HCT116 (cell line): ENCODE measurements at regions not wholly inside any gene's neighbourhood (a gene's known extent, or its start where the extent isn't known, plus 50 kb on each side); places are given as distances from the start of the nearest gene placed in this dataset.

ENCODE experiments used
- ATAC-seq: fragments of 200-7000 bp; cut with Tn5 transposase; 2 replicates; pipeline ENCODE4 v1.9.1; 2020; ENCODE audit warnings: mild to moderate bottlenecking, moderate library complexity
- BruUV-seq: library from RNA; stranded (reverse); fragments of 400-500 nt; replicated peaks from 2 replicates; lab custom pipeline; 2021; lab: Mats Ljungman, UMichigan
- CTCF ChIA-PET: fragments of 300-600 bp; sonication (Branson Sonifier 250); formaldehyde crosslinking; loops from one replicate; lab custom pipeline; 2021; ENCODE audit warnings: antibody characterized with exemption; lab: Charles Lee
- POLR2A ChIA-PET: fragments of 300-600, 350-600 bp; sonication (Branson Sonifier 250); formaldehyde crosslinking; loops from one replicate; lab custom pipeline; 2021; ENCODE audit warnings: antibody characterized with exemption; lab: Charles Lee
- RAD21 ChIA-PET, 2 experiments: fragments of 300-600 bp; sonication (Branson Sonifier 250); formaldehyde crosslinking; loops; one replicate each; lab custom pipeline; 2023; ENCODE audit warnings: low total read pairs in 2 of 2; ENCODE audit not compliant: uncharacterized antibody in 2 of 2, unreplicated experiment in 2 of 2, low non-redundant PET in 1 of 2; lab: Charles Lee
- DNase-seq: peaks from one replicate; pipeline ENCODE4 v3.0.0-alpha.2; 2010; ENCODE audit warnings: low read depth, low spot score
- H2AFZ ChIP-seq: fragments of 200-600 bp; shearing (Covaris generic), sonication (generic); 2 replicates; pipeline ENCODE4 v1.6.1; 2017; ENCODE audit warnings: low read depth, mixed run types, mixed read lengths, antibody characterized with exemption, low read length; ENCODE audit not compliant: poor library complexity, severe bottlenecking
- H3K27ac ChIP-seq: 2 replicates; pipeline ENCODE4 v1.5.1; 2012; ENCODE audit warnings: low read depth, low read length
- H3K27me3 ChIP-seq: fragments of 200-600 bp; sonication (generic); 2 replicates; pipeline ENCODE4 v1.6.1; 2016; ENCODE audit warnings: mixed run types, low read length, mixed read lengths; ENCODE audit not compliant: insufficient read depth
- H3K36me3 ChIP-seq, 2 experiments: fragments of 200-500 bp in 1 of 2; fragments of 200-600 bp in 1 of 2; sonication (Bioruptor generic) in 1 of 2; sonication (generic) in 1 of 2; 2 replicates each; pipeline versions ENCODE4 v1.5.1 to v1.6.1; 2014 to 2016; ENCODE audit warnings: low read length in 2 of 2, inconsistent platforms in 1 of 2, mixed read lengths in 1 of 2, mixed run types in 1 of 2; ENCODE audit not compliant: insufficient read depth in 2 of 2, control insufficient read depth in 1 of 2
- H3K4me1 ChIP-seq, 2 experiments: fragments of 200-600 bp in 1 of 2; sonication (generic) in 1 of 2; 2 replicates each; pipeline versions ENCODE4 v1.5.1 to v1.6.1; 2012 to 2017; ENCODE audit warnings: low read length in 2 of 2, inconsistent platforms in 1 of 2, mild to moderate bottlenecking in 1 of 2, mixed read lengths in 1 of 2, mixed run types in 1 of 2, moderate library complexity in 1 of 2; ENCODE audit not compliant: insufficient read depth in 2 of 2, control insufficient read depth in 1 of 2
- H3K4me2 ChIP-seq: fragments of 200-600 bp; sonication (generic); 2 replicates; pipeline ENCODE4 v1.6.1; 2017; ENCODE audit warnings: mixed run types, low read length, mixed read lengths
- H3K4me3 ChIP-seq, 2 experiments: fragments of 200-600 bp in 1 of 2; sonication (generic) in 1 of 2; replicated peaks in 1 of 2; 2 replicates each; pipeline ENCODE4 v1.5.1; 2011 to 2016; ENCODE audit warnings: low read length in 2 of 2, control low read depth in 1 of 2, low read depth in 1 of 2, mild to moderate bottlenecking in 1 of 2, mixed read lengths in 1 of 2, mixed run types in 1 of 2
- H3K79me2 ChIP-seq: fragments of 200-600 bp; sonication (generic); 2 replicates; pipeline ENCODE4 v1.6.1; 2017; ENCODE audit warnings: mild to moderate bottlenecking, mixed run types, low read length, moderate library complexity, mixed read lengths; ENCODE audit not compliant: insufficient read depth
- H3K9ac ChIP-seq: fragments of 200-600 bp; sonication (generic); 2 replicates; pipeline ENCODE4 v1.6.1; 2016; ENCODE audit warnings: low read length, mixed read lengths
- H3K9me2 ChIP-seq: fragments of 200-600 bp; sonication (generic), shearing (Covaris generic); 2 replicates; pipeline ENCODE4 v1.6.1; 2017; ENCODE audit warnings: mixed run types, mild to moderate bottlenecking, moderate library complexity; ENCODE audit not compliant: insufficient read depth
- H3K9me3 ChIP-seq, 2 experiments: fragments of 200-500 bp in 1 of 2; fragments of 200-600 bp in 1 of 2; sonication (Bioruptor generic) in 1 of 2; sonication (generic) in 1 of 2; 2 replicates each; pipeline ENCODE4 v1.6.1; 2014 to 2017; ENCODE audit warnings: low read length in 2 of 2, mixed read lengths in 2 of 2, inconsistent platforms in 1 of 2, low read depth in 1 of 2, mild to moderate bottlenecking in 1 of 2, mixed run types in 1 of 2, moderate library complexity in 1 of 2; ENCODE audit not compliant: control insufficient read depth in 1 of 2, insufficient read depth in 1 of 2
- H4K20me1 ChIP-seq: fragments of 200-600 bp; sonication (generic), shearing (Covaris generic); 2 replicates; pipeline ENCODE4 v1.6.1; 2017; ENCODE audit warnings: mixed run types, mild to moderate bottlenecking, moderate library complexity; ENCODE audit not compliant: insufficient read depth
- CBX3 ChIP-seq: IDR thresholded peaks from 2 replicates; pipeline ENCODE4 v1.6.1; 2012; ENCODE audit warnings: low read depth
- CEBPB ChIP-seq: IDR thresholded peaks from 2 replicates; pipeline ENCODE4 v1.6.1; 2012; ENCODE audit warnings: low read depth
- EGR1 ChIP-seq: IDR thresholded peaks from 2 replicates; pipeline ENCODE4 v1.6.1; 2012; ENCODE audit warnings: low read depth
- EZH2 ChIP-seq: fragments of 200-600 bp; sonication (generic); IDR thresholded peaks from 2 replicates; pipeline ENCODE4 v1.6.1; 2017; ENCODE audit warnings: antibody characterized with exemption, mixed run types
- EZH2phosphoT487 ChIP-seq: fragments of 200-600 bp; IDR thresholded peaks from 2 replicates; pipeline ENCODE4 v1.6.1; 2018; ENCODE audit warnings: antibody characterized with exemption, borderline replicate concordance
- FOSL1 ChIP-seq: IDR thresholded peaks from 2 replicates; pipeline ENCODE4 v1.6.1; 2012; ENCODE audit warnings: low read depth
- JUND ChIP-seq: IDR thresholded peaks from 2 replicates; pipeline ENCODE4 v1.6.1; 2012
- RAD21 ChIP-seq: IDR thresholded peaks from 2 replicates; pipeline ENCODE4 v1.6.1; 2012; ENCODE audit warnings: low read depth, mild to moderate bottlenecking
- SIN3A ChIP-seq: IDR thresholded peaks from 2 replicates; pipeline ENCODE4 v1.6.1; 2012; ENCODE audit warnings: low read depth
- SP1 ChIP-seq: IDR thresholded peaks from 2 replicates; pipeline ENCODE4 v1.6.1; 2012; ENCODE audit warnings: low read depth
- SRF ChIP-seq: IDR thresholded peaks from 2 replicates; pipeline ENCODE4 v1.6.1; 2012; ENCODE audit warnings: low read depth
- TCF7L2 ChIP-seq: IDR thresholded peaks from 2 replicates; pipeline ENCODE4 v1.7.0; 2011; ENCODE audit warnings: borderline replicate concordance, inconsistent platforms; ENCODE audit not compliant: insufficient read depth, insufficient read length; ENCODE audit errors: extremely low read depth
- YY1 ChIP-seq: IDR thresholded peaks from 2 replicates; pipeline ENCODE4 v1.6.1; 2011; ENCODE audit warnings: low read length, low read depth, moderate library complexity, mild to moderate bottlenecking; ENCODE audit not compliant: insufficient replicate concordance; ENCODE audit errors: extremely low read depth
- ZFX ChIP-seq: fragments of 450-650 bp; IDR thresholded peaks from 2 replicates; pipeline ENCODE4 v1.6.1; 2017
- ZNF274 ChIP-seq: fragments of 200-500 bp; sonication (Bioruptor generic); IDR thresholded peaks from 2 replicates; pipeline ENCODE4 v1.6.1; 2014; ENCODE audit warnings: mild to moderate bottlenecking, low read depth, low read length, inconsistent platforms
- intact Hi-C: fragments of 100-400 bp; cut with micrococcal nuclease; formaldehyde crosslinking; loops from 2 replicates; pipeline ENCODE4 v1.10.0; 2022
- TF ChIP-seq, protein P1 (sequence below), 3 experiments: fragments of 200-600 bp in 1 of 3; sonication (generic) in 1 of 3; IDR thresholded peaks in 2 of 3; conservative IDR thresholded peaks in 1 of 3; 2 replicates each; pipeline ENCODE4 v1.5.1; 2012 to 2017; ENCODE audit warnings: low read depth in 2 of 3, low read length in 2 of 3, antibody characterized with exemption in 1 of 3, borderline replicate concordance in 1 of 3, control low read depth in 1 of 3, mild to moderate bottlenecking in 1 of 3, mixed read lengths in 1 of 3, mixed run types in 1 of 3, moderate library complexity in 1 of 3; ENCODE audit not compliant: insufficient read depth in 1 of 3
- TF ChIP-seq, protein P2 (sequence below): IDR thresholded peaks from 2 replicates; pipeline ENCODE4 v1.6.1; 2012
- TF ChIP-seq, protein P3 (sequence below): IDR thresholded peaks from 2 replicates; pipeline ENCODE4 v1.6.1; 2012; ENCODE audit warnings: low read depth

DNA sequence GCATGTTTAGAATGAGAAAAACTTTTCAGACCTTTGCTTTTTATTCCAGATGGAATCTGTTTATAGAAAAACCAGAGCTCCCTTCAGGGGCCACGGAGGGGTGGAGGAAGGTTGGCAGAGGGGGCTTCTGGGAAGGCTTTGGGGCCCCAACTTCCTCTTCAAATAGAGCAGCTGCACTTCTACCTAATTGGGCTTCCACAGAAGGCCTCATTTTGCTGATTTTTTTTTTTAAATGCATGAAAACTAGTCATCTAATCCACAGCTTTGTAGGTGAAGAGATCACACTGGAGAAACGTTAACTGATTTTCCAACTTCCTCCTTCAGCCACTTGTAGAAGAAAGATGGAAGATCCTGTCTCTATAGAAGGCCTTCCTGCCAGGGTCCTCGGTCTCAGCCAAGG, 181.8 kb downstream of the BCL11A start:
- H3K27ac ChIP-seq: no peak overlapping the region
- no peaks in the 10 kb centered on the region for H4K20me1 ChIP-seq
- TF ChIP-seq RAD21 (no peak), SIN3A (no peak), SP1 (no peak), TCF7L2 (no peak), EGR1 (no peak), ZFX (no peak), FOSL1 (no peak), CEBPB (no peak), EZH2phosphoT487 (no peak), ZNF274 (no peak), EZH2 (no peak), SRF (no peak), YY1 (no peak), CBX3 (no peak), JUND (no peak)
- TF ChIP-seq, protein P1, sequence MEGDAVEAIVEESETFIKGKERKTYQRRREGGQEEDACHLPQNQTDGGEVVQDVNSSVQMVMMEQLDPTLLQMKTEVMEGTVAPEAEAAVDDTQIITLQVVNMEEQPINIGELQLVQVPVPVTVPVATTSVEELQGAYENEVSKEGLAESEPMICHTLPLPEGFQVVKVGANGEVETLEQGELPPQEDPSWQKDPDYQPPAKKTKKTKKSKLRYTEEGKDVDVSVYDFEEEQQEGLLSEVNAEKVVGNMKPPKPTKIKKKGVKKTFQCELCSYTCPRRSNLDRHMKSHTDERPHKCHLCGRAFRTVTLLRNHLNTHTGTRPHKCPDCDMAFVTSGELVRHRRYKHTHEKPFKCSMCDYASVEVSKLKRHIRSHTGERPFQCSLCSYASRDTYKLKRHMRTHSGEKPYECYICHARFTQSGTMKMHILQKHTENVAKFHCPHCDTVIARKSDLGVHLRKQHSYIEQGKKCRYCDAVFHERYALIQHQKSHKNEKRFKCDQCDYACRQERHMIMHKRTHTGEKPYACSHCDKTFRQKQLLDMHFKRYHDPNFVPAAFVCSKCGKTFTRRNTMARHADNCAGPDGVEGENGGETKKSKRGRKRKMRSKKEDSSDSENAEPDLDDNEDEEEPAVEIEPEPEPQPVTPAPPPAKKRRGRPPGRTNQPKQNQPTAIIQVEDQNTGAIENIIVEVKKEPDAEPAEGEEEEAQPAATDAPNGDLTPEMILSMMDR (IDR thresholded peaks at IDR 0.05 in 2 of 3, conservative IDR thresholded peaks at IDR 0.05 in 1 of 3; ENCODE audit: borderline replicate concordance in 1 of 3, insufficient read depth in 1 of 3, low read depth in 2 of 3, low read length in 2 of 3): no peak
- TF ChIP-seq, protein P2, sequence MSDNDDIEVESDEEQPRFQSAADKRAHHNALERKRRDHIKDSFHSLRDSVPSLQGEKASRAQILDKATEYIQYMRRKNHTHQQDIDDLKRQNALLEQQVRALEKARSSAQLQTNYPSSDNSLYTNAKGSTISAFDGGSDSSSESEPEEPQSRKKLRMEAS: no peak
- TF ChIP-seq, protein P3, sequence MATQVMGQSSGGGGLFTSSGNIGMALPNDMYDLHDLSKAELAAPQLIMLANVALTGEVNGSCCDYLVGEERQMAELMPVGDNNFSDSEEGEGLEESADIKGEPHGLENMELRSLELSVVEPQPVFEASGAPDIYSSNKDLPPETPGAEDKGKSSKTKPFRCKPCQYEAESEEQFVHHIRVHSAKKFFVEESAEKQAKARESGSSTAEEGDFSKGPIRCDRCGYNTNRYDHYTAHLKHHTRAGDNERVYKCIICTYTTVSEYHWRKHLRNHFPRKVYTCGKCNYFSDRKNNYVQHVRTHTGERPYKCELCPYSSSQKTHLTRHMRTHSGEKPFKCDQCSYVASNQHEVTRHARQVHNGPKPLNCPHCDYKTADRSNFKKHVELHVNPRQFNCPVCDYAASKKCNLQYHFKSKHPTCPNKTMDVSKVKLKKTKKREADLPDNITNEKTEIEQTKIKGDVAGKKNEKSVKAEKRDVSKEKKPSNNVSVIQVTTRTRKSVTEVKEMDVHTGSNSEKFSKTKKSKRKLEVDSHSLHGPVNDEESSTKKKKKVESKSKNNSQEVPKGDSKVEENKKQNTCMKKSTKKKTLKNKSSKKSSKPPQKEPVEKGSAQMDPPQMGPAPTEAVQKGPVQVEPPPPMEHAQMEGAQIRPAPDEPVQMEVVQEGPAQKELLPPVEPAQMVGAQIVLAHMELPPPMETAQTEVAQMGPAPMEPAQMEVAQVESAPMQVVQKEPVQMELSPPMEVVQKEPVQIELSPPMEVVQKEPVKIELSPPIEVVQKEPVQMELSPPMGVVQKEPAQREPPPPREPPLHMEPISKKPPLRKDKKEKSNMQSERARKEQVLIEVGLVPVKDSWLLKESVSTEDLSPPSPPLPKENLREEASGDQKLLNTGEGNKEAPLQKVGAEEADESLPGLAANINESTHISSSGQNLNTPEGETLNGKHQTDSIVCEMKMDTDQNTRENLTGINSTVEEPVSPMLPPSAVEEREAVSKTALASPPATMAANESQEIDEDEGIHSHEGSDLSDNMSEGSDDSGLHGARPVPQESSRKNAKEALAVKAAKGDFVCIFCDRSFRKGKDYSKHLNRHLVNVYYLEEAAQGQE: no peak
- TF ChIP-seq, all 23 proteins: peak for 0
- Histone ChIP-seq H3K79me2 (no peaks in the 10 kb centered on the region), H3K9me2 (no peaks in the 10 kb centered on the region), H3K27me3 (peaks cover 12% of the 10 kb centered on the region), H2AFZ (no peak overlapping the region), H3K9me3 (no peaks in the 10 kb centered on the region), H3K36me3 (no peaks in the 10 kb centered on the region), H3K4me2 (no peak overlapping the region), H3K4me1 (no peaks in the 10 kb centered on the region), H3K9ac (no peak overlapping the region), H3K4me3 (no peak overlapping the region)
- BruUV-seq: no TSS peak
- no peak for DNase-seq
- no peak for ATAC-seq
- CTCF ChIA-PET: no interaction called here
- POLR2A ChIA-PET: no interaction called here
- RAD21 ChIA-PET: no interaction called here
- intact Hi-C loops: no loop called here
